Stimulated activated CD8-positive, alpha-beta memory T cell treated with anti-CD3 and anti-CD28 coated beads, Interleukin-12 subunit alpha, Interleukin-12 subunit beta, amount 100 ng/mL, for 4 hours (primary cell): ENCODE measurements at regions not wholly inside any gene's neighbourhood (a gene's known extent, or its start where the extent isn't known, plus 50 kb on each side); places are given as distances from the start of the nearest gene placed in this dataset.
"Not testable (repeated sequence)": the region's sequence is repeated elsewhere in the genome, so short reads cannot be mapped to it uniquely, and the experiment has no call there.

Experiments
- DNase-seq: peaks from one replicate; pipeline ENCODE4 v3.0.0-alpha.2; 2020; ENCODE audit warnings: low read depth

DNA sequence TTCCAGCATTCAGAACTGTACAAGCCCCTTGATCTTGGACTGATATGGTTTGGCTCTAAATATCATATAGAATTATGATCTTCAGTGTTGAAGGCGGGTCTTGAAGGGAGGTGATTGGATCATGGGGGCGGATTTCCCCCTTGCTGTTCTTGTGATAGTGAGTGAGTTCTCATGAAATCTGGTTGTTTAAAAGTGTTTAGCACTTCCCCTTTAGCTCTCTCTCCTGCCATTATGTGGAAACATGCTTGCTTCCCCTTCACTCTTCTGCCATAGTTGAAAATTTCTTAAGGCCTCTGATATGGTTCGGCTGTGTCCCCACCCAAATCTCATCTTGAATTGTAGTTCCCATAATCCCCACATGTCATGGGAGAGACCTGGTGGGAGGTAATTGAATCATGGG is 305.3 kb upstream of the CYRIA start:
- not testable (repeated sequence) for DNase-seq

DNA sequence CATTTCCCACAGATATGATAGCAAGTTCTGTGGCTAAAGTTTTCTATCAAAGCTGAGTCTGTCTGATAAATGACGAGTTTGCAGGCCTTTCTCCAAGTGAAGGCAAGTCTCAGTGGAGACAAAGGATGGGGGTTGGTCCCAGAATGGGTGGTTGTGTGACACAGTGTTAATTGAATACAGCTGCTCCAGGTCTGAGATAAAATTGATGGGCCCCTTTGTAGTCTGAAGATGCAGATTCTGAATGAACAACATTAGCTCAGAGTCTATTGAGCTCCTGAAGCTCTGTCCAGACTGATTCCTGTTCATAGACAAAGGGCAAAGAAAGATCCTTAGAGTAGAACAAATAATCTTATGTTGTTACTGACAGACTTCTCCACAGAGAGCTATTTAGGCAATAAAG is 296.9 kb upstream of the CYRIA start:
- no peak for DNase-seq

DNA sequence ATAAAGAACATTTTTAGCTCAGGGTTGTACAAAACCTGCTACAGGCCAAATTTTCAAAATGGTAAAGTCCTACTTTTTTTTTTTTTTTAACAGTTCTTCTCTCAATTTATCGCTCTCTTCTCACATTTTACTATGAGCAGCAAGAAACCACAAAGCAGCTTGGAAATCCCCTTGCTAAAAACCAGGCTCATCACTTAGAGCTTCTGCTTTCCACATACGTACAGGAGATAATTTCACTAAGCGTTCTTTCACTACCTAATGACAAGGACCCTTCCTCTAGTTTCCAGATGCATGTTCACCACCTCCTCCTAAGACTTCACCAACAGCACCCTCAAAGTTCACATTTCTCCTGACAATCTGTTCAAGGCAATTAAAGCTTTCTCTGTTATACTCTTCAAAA is 294.9 kb upstream of the CYRIA start:
- no peak for DNase-seq

DNA sequence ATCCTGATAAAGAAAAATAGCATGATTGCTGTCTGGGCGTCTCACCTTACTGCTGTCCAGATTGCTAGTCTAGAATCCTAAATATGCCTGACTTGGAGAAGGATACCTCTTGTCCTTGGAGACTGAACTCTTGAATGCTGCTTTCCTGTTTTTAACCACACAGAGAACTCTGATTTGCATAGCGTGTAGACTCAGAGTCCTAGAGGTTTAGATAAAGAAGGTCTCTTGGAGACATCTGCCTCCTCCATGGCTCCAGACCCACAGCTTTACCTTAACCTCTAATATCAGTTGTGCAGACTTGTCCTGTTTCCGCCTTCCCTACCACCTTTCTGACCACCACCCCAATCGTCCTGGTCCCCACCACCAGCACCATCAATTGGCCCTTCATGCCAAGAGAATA is 292.6 kb upstream of the CYRIA start:
- DNase-seq = no peak

DNA sequence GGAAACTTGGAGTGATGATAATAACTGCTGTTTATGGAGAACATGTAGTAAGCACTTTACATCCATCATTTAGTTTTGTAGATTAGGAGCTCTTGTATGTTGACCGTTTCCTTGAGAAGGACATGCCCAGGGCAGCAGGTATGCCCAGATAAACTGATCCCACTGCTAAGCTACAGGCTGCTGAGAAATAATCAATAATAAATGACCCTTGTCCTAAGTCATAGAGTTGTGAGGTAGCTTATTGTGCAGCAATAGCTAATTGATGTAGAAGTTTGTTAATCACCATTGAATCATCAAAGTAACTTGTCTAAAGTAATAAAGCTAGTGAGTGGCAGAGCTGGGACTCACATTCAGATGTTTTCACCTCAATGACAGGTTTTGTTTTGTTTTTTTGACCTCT is 287.2 kb upstream of the CYRIA start:
- DNase-seq = no peak

DNA sequence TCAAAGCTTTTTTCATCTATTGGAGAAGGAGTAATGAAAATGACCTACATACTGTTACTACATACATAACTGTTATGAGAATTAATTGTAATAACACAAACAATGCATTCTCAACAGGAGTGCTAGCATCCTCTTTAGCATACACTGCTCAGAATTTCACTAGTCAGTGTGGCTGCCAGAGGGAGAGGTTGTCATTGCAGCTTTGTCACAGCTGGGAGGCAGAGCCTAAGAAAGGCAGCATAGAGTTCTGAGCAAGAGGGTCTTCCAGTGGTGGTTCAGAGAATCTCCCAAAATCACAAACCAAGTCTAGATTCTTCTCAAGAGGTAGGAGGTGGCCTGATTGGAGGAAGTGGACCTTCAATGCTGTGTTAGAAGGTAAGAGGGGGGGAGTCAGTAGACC is 286.7 kb upstream of the CYRIA start:
- DNase-seq = no peak

DNA sequence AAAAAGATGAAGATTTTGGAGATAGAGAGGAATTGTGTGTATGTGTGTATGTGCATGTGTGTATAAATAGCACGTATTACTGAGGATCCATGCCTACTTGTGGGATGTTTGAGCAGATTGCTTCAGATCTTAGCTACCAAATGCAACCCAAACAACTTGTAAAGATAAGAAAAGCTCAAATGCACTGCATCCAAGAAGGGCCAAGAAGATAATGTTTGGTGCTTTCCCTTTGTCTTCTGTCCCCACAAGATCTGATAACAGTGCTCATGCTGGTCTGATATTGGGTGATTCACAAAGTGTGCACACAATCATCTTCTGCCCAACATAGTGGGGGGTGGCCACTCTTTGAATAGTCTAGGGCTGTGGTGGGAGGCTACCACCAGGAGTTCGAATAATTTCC is 284.8 kb upstream of the CYRIA start:
- no peak for DNase-seq

DNA sequence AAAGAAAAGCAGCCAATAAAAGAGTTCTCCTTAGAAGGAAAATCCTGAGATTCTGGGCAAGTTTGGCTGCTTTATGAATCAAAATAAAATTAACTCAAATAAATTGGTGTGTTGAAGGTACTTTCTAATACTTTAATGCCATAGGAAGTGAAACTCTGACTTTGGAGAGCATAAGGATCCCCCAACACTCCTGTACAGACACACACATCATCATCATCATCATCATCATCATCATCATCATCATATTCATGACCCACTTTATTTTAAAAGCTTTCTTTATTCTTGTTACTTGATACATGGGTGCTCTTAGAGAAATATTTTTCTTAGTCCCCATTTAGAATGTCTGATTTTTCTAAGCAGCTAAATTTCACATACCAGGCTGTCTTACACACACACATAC is 283.1 kb upstream of the CYRIA start:
- DNase-seq = no peak

DNA sequence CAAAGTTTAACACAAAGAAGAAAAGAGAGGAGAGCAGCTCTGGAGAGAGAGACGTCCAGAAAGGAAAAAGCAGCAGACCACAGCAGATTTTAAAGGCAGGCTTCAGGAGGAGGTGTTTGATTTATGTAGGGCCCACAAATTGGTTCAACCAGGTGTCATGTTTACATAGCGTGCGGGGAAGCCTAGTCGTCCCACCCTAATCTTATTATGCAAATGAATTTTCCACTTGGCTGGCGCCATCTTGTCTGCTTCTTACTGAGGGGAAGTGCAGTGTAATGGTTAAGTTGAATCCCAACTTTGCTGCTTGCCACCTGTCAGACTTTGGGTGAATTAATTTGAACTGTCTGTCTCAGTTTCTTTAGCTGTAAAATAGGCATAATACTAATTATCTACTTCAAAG is 282.4 kb upstream of the CYRIA start:
- no peak for DNase-seq

DNA sequence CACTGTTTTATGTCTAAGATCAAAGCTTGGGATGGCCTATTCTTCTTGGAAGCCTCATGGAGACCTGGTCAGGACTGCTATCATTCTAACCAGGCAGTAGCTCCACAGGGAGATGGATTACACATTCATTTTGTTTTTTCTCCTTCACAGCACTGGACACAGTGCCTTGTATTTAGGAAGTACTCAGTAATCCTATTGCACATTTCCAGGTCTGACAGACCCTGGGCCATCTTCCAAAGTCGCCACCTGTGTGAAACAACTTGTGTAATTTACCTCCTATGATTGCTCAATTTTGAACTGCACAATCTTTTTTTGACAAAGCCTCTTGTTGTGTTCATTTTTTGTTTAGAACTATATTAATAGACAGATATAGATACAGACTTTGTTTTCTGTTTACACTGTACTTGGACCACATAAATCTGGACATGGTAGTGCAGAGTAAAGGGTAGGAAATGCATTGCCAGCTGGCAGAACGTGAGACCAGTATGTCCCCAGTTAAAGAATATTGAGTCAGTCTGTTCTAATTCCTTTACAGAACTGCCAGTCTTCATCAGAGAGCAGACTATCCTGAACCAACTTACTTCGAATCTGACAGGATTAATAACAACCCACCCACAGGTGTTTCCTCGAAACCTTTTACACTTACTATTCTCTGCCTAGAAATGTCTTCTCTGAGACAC is 277.8 kb upstream of the CYRIA start:
- no peak for DNase-seq

DNA sequence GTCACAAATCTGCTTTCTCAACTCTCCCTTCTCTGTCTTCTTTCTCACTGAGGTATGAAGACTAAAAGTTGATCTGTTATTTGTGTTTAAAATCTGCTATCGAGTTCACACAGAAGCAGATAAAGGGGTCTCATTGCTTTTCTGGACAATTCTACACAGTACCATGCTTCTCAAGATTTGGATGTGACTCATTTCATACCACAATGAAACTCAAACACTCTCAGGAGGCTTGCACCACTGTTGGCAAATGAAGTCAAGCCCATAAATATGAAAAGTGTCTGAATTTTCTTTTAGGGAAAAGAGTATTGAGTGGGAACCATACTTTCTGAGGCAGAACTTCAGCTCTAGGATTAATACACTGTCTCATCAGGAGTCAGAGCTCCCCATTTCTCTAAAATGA is 274.6 kb upstream of the CYRIA start:
- no peak for DNase-seq

DNA sequence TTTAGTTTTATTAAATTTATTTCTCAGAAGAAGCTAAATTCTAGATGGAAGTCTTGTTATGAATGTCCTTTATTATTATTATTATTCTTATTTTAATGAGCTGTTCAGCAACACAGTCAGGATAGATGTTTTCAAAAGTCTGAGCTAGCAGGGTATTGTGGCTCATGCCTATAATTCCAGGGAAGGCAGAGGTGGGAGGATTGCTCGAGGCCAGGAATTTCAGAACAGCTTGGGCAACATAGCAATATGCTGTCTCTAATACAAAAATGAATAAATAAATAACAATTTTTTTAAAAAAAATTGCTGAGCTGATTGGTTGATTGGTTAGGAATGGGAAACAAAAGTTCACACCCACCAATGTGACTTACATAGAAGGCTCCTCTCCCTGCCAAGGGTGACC is 274.1 kb upstream of the CYRIA start:
- DNase-seq = no peak

DNA sequence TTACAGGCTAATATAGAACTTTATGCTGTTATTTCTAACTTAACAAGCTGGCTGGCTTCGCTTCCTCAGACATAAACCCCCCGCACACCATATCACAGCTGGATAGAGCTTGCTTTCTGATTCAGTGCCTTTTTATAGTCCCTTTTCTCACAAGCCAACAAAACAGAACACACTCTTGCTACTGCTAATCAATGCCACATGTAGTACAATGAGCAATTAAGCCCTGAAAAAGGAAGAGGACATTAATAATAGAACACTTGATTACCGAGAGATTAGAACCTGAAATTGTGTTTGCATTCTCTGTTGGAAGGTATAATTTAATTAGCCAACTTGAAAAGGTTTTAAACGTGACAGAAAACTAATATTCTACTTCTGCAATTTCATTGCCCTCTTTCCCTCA is 267.7 kb upstream of the CYRIA start:
- DNase-seq = no peak

DNA sequence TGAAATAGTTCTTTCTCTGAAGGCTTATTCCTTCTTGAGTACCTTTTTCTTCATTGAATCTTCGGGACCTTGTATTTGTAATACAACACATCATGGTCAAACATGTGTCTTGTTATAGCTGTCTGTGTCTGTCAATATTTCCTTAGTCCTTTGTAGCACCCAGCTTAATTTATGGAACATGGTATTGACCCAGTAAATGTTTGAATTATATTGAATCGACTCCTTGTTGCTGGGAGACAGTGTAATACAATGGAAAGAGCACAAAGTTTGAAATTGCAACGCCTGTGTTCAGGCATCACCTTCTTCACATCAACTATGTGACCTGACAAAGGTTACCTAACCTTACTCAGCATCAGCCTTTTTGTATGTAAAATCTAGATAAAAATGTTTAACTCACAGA is 267.2 kb upstream of the CYRIA start:
- DNase-seq = no peak

DNA sequence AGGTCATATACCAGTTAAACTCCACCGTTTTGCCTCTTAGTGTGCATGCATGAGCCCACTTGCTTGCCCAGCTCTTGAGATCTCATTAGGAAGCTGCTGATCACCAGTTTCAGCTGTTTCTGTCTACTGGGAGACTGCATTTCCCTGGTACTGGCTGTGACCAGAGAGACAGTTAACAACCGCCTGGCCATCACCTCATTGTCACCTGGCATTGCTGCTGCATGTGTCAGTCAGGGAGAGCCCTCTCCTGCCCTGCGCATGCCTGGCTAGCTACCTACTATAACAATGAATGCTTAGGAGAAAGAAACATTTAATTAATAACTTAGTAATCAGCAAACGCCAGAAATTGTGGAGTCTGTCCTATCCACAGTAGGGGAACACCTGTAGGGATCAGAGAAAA is 265.8 kb upstream of the CYRIA start:
- DNase-seq = no peak

DNA sequence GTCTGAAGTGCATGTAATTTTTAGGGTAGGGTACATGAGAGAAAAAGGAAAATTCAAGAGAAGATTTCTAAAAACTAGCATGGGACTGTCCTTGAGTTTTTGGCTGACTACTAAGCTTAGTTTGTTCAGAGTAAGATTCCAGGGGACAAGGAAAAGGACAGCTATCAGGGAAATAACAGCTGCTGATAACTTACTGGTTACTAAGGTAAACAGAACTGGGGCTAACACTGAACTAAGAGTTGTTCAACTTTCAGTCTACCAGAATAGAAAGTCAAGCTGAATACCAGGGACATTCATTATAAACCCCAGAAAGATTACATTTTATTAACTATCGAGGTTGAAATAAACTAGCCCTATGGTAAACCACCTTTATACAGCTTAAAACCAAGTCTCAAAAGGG is 261.8 kb upstream of the CYRIA start:
- no peak for DNase-seq

DNA sequence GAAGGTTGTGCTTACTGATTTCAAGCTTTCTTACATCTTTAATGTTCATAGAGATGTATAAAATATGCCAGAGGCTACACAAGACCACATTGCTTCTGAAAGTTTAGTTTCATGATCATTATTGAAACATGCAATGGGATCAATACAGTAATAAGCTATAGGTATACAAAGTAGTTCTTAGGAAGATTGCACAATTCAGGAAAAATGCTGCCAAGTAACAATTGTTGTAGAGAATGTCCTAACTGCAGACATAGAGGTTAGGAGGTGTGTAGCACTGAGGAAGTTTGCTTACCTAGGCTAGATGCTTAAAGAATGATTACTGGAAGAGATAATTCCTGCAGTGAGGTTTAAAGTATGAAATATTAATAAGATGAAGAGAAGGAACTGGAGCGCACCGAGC is 259.5 kb upstream of the CYRIA start:
- no peak for DNase-seq

DNA sequence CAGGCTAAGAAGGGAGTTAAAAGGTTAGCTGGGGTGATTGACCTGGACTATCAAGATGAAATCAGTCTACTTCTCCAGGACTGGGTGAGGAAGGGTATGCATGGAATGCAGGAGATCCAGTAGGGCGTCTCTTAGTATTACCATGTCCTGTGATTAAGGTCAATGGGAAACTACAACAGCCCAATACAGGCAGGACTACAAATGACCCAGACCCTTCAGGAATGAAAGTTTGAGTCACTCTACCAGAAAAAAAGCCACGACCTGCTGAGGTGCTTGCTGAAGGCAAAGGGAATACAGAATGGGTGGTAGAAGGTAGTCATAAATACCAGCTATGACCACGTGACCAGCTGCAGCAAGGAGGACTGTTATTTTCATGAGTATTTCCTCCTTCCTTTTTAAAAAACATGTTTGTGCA is 249.7 kb upstream of the CYRIA start:
- not testable (repeated sequence) for DNase-seq

DNA sequence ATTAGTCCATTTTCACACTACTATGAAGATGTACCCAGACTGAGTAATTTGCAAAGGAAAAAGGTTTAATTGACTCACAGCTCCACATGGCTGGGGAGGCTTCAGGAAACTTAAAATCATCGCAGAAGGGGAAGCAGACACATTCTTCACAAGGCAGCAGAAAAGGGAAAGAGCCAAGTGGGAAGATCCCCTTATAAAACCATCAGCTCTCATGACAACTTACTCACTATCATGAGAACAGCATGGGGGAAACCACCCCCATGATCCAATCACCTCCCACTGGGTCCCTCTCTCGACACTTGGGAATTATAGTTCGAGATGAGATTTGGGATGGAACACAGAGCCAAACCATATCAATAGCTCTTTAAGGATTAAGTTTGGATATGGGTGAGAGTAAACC is 246.1 kb upstream of the CYRIA start:
- DNase-seq = no peak

DNA sequence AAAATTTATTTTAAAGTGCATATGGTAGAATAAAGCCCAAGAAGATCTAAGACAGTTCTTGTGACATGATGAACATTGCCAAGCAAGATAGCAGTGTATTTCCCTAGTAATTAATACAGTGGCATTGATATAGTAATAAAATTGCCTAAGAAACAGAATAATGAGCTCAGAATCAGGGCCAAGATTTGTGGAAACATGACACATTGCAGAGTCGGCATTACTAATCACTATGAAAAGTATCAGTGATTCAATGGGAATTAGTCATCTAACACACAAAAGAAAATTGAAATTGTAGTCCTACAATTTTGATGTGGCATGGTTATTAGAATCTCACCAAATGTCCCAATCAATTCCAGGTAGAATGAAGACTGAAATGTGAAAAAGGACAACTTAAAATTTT is 243.0 kb upstream of the CYRIA start:
- DNase-seq = no peak

DNA sequence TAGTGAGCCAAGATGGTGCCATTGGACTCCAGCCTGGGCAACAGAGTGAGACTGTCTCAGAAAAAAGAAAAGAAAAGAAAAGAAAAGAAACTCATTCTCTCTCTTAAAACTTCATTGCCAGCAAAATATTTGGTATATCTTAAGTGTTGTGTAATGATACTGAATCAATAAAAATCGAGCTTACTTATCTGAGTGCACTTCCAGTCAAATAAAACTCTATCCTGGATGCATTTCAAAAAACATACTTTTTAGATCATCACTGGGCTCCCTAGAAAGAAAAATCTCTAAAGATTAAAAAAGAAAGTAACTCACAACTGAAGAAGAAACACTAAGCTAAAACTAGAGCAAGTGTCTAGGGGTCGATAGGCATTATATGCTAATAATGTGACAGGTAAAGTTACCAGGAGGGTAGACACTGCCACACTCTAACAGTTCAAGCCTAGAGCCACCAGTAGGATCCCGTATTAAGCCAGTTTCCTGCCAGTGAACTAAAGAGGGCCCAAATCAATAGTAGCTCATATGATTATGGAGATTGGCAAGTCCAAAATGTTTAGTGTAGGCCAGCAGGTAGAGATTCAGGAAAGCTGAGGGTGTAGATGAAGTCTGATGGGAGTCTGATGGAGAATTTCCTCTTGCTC is 242.1 kb upstream of the CYRIA start:
- DNase-seq = no peak

DNA sequence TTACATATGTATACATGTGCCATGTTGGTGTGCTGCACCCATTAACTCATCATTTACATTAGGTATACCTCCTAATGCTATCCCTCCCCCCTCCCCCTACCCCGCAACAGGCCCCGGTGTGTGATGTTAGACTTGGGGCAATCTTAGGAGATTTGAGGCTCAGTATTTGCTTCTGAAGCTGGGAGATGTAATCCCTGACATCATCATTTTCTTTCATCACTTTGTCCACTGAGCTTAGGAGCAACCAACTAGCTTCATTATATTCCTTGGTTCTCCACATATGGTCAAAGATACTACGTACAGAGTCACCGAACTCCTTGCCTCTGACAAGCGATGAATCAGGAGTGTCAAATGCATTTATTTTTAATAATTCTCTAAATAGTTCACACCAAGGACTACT is 239.7 kb upstream of the CYRIA start:
- DNase-seq = not testable (repeated sequence)

DNA sequence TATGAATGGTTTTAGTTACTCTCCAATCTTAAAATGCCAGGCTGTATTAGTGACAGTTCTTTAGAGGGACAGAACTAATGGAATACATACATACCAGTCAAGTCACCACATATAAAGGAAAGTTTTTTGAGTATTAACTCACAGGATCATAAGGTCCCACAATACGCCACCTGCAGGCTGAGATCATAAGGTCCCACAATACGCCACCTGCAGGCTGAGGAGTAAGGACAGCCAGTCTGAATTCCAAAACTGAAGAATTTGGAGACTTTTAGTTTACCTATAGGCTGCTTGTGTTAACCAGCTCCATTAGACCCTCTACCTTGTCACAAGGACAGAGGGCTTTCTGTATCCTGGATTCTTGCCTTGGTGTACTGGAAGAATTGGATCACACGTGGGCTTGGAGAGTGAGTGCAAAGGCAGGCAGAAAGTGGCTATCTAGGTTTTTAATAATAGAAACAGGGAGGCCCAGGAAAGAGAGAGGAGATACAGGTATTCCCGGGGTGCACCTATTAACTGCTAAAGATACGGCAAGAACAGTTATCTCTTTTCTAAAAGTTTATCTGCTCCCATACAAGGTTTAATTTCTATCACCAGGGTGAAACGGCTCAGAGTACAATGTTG is 234.9 kb upstream of the CYRIA start:
- DNase-seq = no peak

DNA sequence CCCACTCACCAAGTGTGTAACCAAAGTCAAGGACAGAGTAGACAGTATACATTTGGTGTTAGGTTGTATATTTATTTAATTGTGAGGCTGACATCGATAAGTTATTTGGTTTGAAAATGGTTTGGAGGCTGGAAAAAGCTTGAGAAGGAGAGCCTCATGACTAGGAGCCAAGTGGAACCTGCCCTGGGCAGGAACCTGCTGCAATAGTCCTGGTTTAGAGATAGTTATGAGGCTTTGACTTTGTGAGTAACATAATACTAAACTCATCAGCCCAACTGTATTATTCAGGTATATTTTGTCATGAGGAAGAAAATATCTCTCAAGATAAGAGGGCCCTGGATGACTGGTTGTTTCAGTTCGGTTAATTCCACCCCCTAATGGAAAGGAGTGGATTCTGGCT is 234.3 kb upstream of the CYRIA start:
- no peak for DNase-seq
